ENCODE measurements at regions not wholly inside any gene's neighbourhood (a gene's known extent, or its start where the extent isn't known, plus 50 kb on each side); places are given as distances from the start of the nearest gene placed in this dataset.

- TF ChIP-seq CTCF (IDR thresholded peaks at IDR 0.05) (no peak), POLR2A (IDR thresholded peaks at IDR 0.05) (no peak)
Measured at GRCh38 chr4:110361921-110362320, 114.0 kb upstream of the ENPEP start.

All from heart left ventricle (tissue), 13 donors.